ENCODE measurements at regions not wholly inside any gene's neighbourhood (a gene's known extent, or its start where the extent isn't known, plus 50 kb on each side); places are given as distances from the start of the nearest gene placed in this dataset.

DNA sequence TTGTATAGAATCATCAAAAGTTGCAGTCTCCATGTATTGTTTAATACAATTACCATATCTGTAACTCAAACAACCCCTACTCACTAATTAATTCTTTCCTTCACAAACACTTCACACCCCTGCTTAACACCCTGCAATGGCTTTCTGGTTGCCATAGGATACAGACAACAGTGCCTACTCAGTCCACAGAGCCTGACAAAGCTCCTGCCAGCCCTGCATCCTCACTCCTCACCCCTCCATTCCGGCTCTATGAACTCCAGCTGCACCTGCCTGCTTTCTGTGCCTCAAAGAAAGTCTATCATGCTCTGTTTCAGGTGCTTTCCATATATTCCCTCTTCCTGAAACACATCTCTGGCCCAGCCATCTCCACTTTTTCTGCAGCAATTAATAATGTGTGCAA, 253.4 kb downstream of the HACE1 start:
- Histone ChIP-seq H3K27ac (ENCODE audit: low read depth, low read length) (no peak overlapping the region), H3K9ac (ENCODE audit: extremely low read depth, low read length, poor library complexity, severe bottlenecking) (no peak overlapping the region), H3K36me3 (ENCODE audit: control insufficient read depth, insufficient read depth, low read length) (no peaks in the 10 kb centered on the region), H3K4me1 (ENCODE audit: control insufficient read depth, insufficient read depth, low read length) (peaks cover 15% of the 10 kb centered on the region), H3K4me3 (ENCODE audit: low read length) (no peak overlapping the region), H3K9me3 (ENCODE audit: control insufficient read depth, low read length) (no peaks in the 10 kb centered on the region), H3K27me3 (ENCODE audit: control insufficient read depth, insufficient read depth, low read length, poor library complexity, severe bottlenecking) (no peaks in the 10 kb centered on the region)
- WGBS, 2 experiments (ENCODE audit: insufficient coverage in 1 of 2, insufficient read length in 1 of 2): 27 to 55% methylated on average over 1 of the region's 1 CpG
- Mint-ChIP-seq H3K9me3 (no peaks in the 10 kb centered on the region), H3K4me1 (peaks cover 28% of the 10 kb centered on the region), H3K4me3 (no peak overlapping the region), H3K27ac (no peak overlapping the region), H3K27me3 (ENCODE audit: insufficient read depth) (peaks cover 11% of the 10 kb centered on the region), H3K36me3 (ENCODE audit: low read depth) (no peaks in the 10 kb centered on the region)
- TF ChIP-seq, protein P1, sequence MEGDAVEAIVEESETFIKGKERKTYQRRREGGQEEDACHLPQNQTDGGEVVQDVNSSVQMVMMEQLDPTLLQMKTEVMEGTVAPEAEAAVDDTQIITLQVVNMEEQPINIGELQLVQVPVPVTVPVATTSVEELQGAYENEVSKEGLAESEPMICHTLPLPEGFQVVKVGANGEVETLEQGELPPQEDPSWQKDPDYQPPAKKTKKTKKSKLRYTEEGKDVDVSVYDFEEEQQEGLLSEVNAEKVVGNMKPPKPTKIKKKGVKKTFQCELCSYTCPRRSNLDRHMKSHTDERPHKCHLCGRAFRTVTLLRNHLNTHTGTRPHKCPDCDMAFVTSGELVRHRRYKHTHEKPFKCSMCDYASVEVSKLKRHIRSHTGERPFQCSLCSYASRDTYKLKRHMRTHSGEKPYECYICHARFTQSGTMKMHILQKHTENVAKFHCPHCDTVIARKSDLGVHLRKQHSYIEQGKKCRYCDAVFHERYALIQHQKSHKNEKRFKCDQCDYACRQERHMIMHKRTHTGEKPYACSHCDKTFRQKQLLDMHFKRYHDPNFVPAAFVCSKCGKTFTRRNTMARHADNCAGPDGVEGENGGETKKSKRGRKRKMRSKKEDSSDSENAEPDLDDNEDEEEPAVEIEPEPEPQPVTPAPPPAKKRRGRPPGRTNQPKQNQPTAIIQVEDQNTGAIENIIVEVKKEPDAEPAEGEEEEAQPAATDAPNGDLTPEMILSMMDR (conservative IDR thresholded peaks at IDR 0.05): no peak
- DNase-seq: peak; percentile 84

DNA sequence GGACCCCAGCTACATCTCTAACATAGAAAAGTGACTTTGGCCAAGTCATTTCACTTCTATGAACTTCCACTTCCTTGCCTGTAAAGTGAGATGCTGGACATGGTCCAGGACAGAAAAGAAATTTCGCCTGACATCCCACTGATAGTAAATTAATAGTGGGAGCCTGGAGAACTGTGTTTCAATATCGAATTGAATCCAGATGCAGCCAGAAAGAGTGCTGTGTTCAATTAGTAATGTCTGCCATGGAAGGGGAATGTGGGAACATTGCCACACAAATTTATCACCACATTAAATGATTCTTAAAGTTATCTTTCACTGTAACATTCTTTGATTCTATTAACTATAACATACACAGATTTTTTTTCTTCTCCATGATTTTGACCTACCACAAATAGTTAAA, 255.0 kb downstream of the HACE1 start:
- Histone ChIP-seq H3K4me1 (ENCODE audit: control insufficient read depth, insufficient read depth, low read length) (peaks cover 15% of the 10 kb centered on the region), H3K4me3 (ENCODE audit: low read length) (no peak overlapping the region), H3K9ac (ENCODE audit: extremely low read depth, low read length, poor library complexity, severe bottlenecking) (no peak overlapping the region), H3K27me3 (ENCODE audit: control insufficient read depth, insufficient read depth, low read length, poor library complexity, severe bottlenecking) (no peaks in the 10 kb centered on the region), H3K27ac (ENCODE audit: low read depth, low read length) (no peak overlapping the region), H3K9me3 (ENCODE audit: control insufficient read depth, low read length) (no peaks in the 10 kb centered on the region), H3K36me3 (ENCODE audit: control insufficient read depth, insufficient read depth, low read length) (no peaks in the 10 kb centered on the region)
- Mint-ChIP-seq H3K9me3 (no peaks in the 10 kb centered on the region), H3K4me1 (peaks cover 37% of the 10 kb centered on the region), H3K4me3 (no peak overlapping the region), H3K27ac (no peak overlapping the region), H3K27me3 (ENCODE audit: insufficient read depth) (peaks cover 10% of the 10 kb centered on the region), H3K36me3 (ENCODE audit: low read depth) (no peaks in the 10 kb centered on the region)
- DNase-seq: no peak
- TF ChIP-seq, protein P1 (conservative IDR thresholded peaks at IDR 0.05): no peak
- WGBS, 2 experiments (ENCODE audit: insufficient coverage in 1 of 2, insufficient read length in 1 of 2): 80 to 93% methylated on average over 1 to 2 of the region's 2 CpGs

DNA sequence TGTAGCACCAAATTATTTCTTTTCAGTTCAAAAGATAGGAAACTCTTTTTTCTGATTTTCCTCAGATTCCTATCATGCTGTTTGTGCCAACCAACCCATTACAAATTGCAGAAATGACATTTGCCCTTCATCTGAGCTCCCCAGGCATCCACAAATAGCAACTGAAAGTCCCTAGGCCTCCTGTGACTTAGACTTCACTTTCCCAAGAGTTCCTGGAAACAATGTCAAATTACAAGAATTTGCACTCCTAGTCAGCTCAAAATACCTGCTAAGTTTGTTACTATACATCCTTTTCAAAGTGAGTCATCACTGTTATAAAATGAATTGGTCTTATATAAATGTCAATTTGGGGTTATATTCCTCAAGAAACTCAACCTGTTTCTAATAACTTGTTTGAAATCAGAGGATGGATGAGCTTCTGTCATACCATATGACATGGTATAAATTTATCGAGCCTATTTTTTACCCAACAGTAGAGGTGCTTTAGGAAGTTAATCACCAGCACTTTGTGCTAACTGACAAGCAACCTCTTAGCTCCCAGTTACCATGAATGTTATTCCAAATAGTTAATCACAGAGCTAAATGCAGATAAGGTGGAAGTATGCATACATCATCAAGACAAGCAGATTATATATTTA, 256.5 kb downstream of the HACE1 start:
- H3K9me3 Mint-ChIP-seq: no peaks in the 10 kb centered on the region
- H3K27me3 Mint-ChIP-seq (ENCODE audit: insufficient read depth): peaks cover 6% of the 10 kb centered on the region
- H3K4me1 Mint-ChIP-seq: peaks cover 34% of the 10 kb centered on the region
- Histone ChIP-seq H3K9ac (ENCODE audit: extremely low read depth, low read length, poor library complexity, severe bottlenecking) (no peak overlapping the region), H3K27ac (ENCODE audit: low read depth, low read length) (no peak overlapping the region), H3K4me3 (ENCODE audit: low read length) (no peak overlapping the region), H3K36me3 (ENCODE audit: control insufficient read depth, insufficient read depth, low read length) (no peaks in the 10 kb centered on the region), H3K27me3 (ENCODE audit: control insufficient read depth, insufficient read depth, low read length, poor library complexity, severe bottlenecking) (no peaks in the 10 kb centered on the region), H3K4me1 (ENCODE audit: control insufficient read depth, insufficient read depth, low read length) (peaks cover 11% of the 10 kb centered on the region), H3K9me3 (ENCODE audit: control insufficient read depth, low read length) (no peaks in the 10 kb centered on the region)
- DNase-seq: no peak
- WGBS, 2 experiments (ENCODE audit: insufficient coverage in 1 of 2, insufficient read length in 1 of 2): 100% methylated on average over 1 of the region's 1 CpG; no CpG with 5 or more reads in 1 of the 2 experiments
- no peak overlapping the region for H3K4me3 Mint-ChIP-seq
- TF ChIP-seq, protein P1 (conservative IDR thresholded peaks at IDR 0.05): no peak
- no peak overlapping the region for H3K27ac Mint-ChIP-seq
- H3K36me3 Mint-ChIP-seq (ENCODE audit: low read depth): no peaks in the 10 kb centered on the region
